Right lobe of liver (tissue), 6 donors: ENCODE measurements at regions not wholly inside any gene's neighbourhood (a gene's known extent, or its start where the extent isn't known, plus 50 kb on each side); places are given as distances from the start of the nearest gene placed in this dataset.

Experiments
- ATAC-seq, 4 donors: fragments of 200-7000 bp; cut with Tn5 transposase; one replicate each; pipeline ENCODE4 v1.9.1; 2020; ENCODE audit warnings: mild to moderate bottlenecking in 4 of 4, moderate library complexity in 4 of 4
- DNase-seq, 3 donors: peaks; one replicate each; pipeline ENCODE4 v3.0.0-alpha.2; 2020
- H3K27ac ChIP-seq, 3 donors: fragments of 200-600 bp; one replicate each; pipeline ENCODE4 v1.8.0; 2022
- H3K27me3 ChIP-seq, 2 donors: fragments of 200-600 bp; one replicate each; pipeline ENCODE4 v1.8.0; 2022
- H3K36me3 ChIP-seq, 4 donors: fragments of 200-600 bp; sonication (generic) in 1 of 4; one replicate each; pipeline versions ENCODE4 v1.5.1 to v1.8.0; 2017 to 2022; ENCODE audit warnings: control low read depth in 1 of 4
- H3K4me1 ChIP-seq, 4 donors: fragments of 200-600 bp; sonication (generic) in 1 of 4; one replicate each; pipeline versions ENCODE4 v1.5.1 to v1.8.0; 2017 to 2022; ENCODE audit warnings: control low read depth in 1 of 4
- H3K4me3 ChIP-seq, 3 donors: fragments of 200-600 bp; one replicate each; pipeline ENCODE4 v1.8.0; 2022
- H3K9me3 ChIP-seq, 4 donors: fragments of 200-600 bp; sonication (generic) in 1 of 4; one replicate each; pipeline versions ENCODE4 v1.5.1 to v1.8.0; 2017 to 2022; ENCODE audit warnings: control low read depth in 1 of 4
- CTCF ChIP-seq, 4 donors: fragments of 200-600 bp in 3 of 4; fragments of 450-650 bp in 1 of 4; IDR thresholded peaks; one replicate each; pipeline versions ENCODE4 v1.5.1 to v1.8.0; 2016 to 2022; ENCODE audit warnings: antibody characterized with exemption in 4 of 4, mild to moderate bottlenecking in 2 of 4
- POLR2A ChIP-seq: fragments of 450-650 bp; IDR thresholded peaks from one replicate; pipeline ENCODE4 v1.6.1; 2017; ENCODE audit warnings: antibody characterized with exemption, mild to moderate bottlenecking
- WGBS: methylation state at CpG from one replicate; pipeline ENCODE4 v1.1.6; 2018; ENCODE audit warnings: low coverage, low lambda C conversion rate; ENCODE audit not compliant: insufficient coverage; ENCODE audit errors: missing lambda C conversion rate; 5-methylcytosine and 5-hydroxymethylcytosine counted together
- intact Hi-C, 2 donors: fragments of 100-400 bp; cut with DNase I; formaldehyde crosslinking; loops; one replicate each; pipeline versions ENCODE4 v1.11.2 to v1.14.1; 2022
- donor health status: DM: no; HTN: yes; CAD: no.
- donor health status: DM: no; HTN: no; CAD: no.
- donor health status: DM: no; HTN: no; CAD: no.
- donor health status: DM: no; HTN: yes; CAD: no.
- donor health status: DM: no; HTN: yes; CAD: no.

- no peak for ATAC-seq
- no peak overlapping the region for H3K4me3 ChIP-seq
- WGBS = 36% methylated on average over 3 of the region's 3 CpGs
Observed at GRCh38 chr11:97614606-97615005, 1224.8 kb downstream of the JRKL start.

GRCh38 chr11:97615546-97615945, 1225.7 kb downstream of the JRKL start:
- 56% methylated on average over 4 of the region's 4 CpGs for WGBS
- intact Hi-C loops = no loop called here

More at GRCh38 chr11:97614606-97615005, 1224.8 kb downstream of the JRKL start:
- H3K36me3 ChIP-seq = no peaks in the 10 kb centered on the region
- H3K27me3 ChIP-seq = no peaks in the 10 kb centered on the region
- no peak overlapping the region for H3K27ac ChIP-seq
- intact Hi-C loops = no loop called here
- no peak for TF ChIP-seq CTCF (IDR thresholded peaks at IDR 0.05)
- TF ChIP-seq POLR2A = no peak
- no peaks in the 10 kb centered on the region for H3K4me1 ChIP-seq
- no peaks in the 10 kb centered on the region for H3K9me3 ChIP-seq
- no peak for DNase-seq

GRCh38 chr11:97617031-97617430, 1227.2 kb downstream of the JRKL start:
- 75% methylated on average over 3 of the region's 3 CpGs for WGBS
- no peak for ATAC-seq
- no peak for DNase-seq
- no peak for TF ChIP-seq CTCF (IDR thresholded peaks at IDR 0.05)
- TF ChIP-seq POLR2A = no peak
- no peak overlapping the region for H3K4me3 ChIP-seq
- no peaks in the 10 kb centered on the region for H3K9me3 ChIP-seq
- H3K4me1 ChIP-seq = no peaks in the 10 kb centered on the region
- H3K27me3 ChIP-seq = no peaks in the 10 kb centered on the region
- H3K36me3 ChIP-seq = no peaks in the 10 kb centered on the region
- no peak overlapping the region for H3K27ac ChIP-seq
- intact Hi-C loops = no loop called here

More at GRCh38 chr11:97615546-97615945, 1225.7 kb downstream of the JRKL start:
- H3K27ac ChIP-seq = no peak overlapping the region
- no peaks in the 10 kb centered on the region for H3K9me3 ChIP-seq
- no peaks in the 10 kb centered on the region for H3K27me3 ChIP-seq
- ATAC-seq (no peak), DNase-seq (no peak)
- TF ChIP-seq POLR2A = no peak
- TF ChIP-seq CTCF (IDR thresholded peaks at IDR 0.05) = no peak
- no peaks in the 10 kb centered on the region for H3K4me1 ChIP-seq
- H3K36me3 ChIP-seq = no peaks in the 10 kb centered on the region
- no peak overlapping the region for H3K4me3 ChIP-seq

GRCh38 chr11:97620007-97620406, 1230.2 kb downstream of the JRKL start:
- no peak for ATAC-seq
- Histone ChIP-seq H3K4me3 (no peak overlapping the region), H3K9me3 (no peaks in the 10 kb centered on the region), H3K4me1 (no peaks in the 10 kb centered on the region), H3K27me3 (no peaks in the 10 kb centered on the region), H3K27ac (no peak overlapping the region), H3K36me3 (no peaks in the 10 kb centered on the region)
- DNase-seq = no peak
- no peak for TF ChIP-seq CTCF (IDR thresholded peaks at IDR 0.05)
- TF ChIP-seq POLR2A = no peak
- intact Hi-C loops = no loop called here

GRCh38 chr11:97621282-97621681, 1231.5 kb downstream of the JRKL start:
- TF ChIP-seq CTCF (IDR thresholded peaks at IDR 0.05) (no peak), POLR2A (no peak)
- H3K4me3 ChIP-seq = no peak overlapping the region
- ATAC-seq (no peak), DNase-seq (no peak)
- H3K36me3 ChIP-seq = no peaks in the 10 kb centered on the region
- H3K27me3 ChIP-seq = no peaks in the 10 kb centered on the region
- no peaks in the 10 kb centered on the region for H3K4me1 ChIP-seq
- intact Hi-C loops = no loop called here
- no peak overlapping the region for H3K27ac ChIP-seq
- no peaks in the 10 kb centered on the region for H3K9me3 ChIP-seq
